HG03175 (cell line): ENCODE measurements at regions not wholly inside any gene's neighbourhood (a gene's known extent, or its start where the extent isn't known, plus 50 kb on each side); places are given as distances from the start of the nearest gene placed in this dataset.

Experiments
- ATAC-seq: cut with Tn5 transposase; IDR thresholded peaks from one replicate; pipeline ENCODE4 v1.9.1; 2021; ENCODE audit warnings: mild to moderate bottlenecking, moderate library complexity; ENCODE audit not compliant: unreplicated experiment

- ATAC-seq, result no peak
Observed at GRCh38 chr22:48945621-48946458, 881.8 kb downstream of the BRD1 start.

- ATAC-seq, result no peak
Observed at GRCh38 chr22:48944751-48945620, 882.7 kb downstream of the BRD1 start.

DNA sequence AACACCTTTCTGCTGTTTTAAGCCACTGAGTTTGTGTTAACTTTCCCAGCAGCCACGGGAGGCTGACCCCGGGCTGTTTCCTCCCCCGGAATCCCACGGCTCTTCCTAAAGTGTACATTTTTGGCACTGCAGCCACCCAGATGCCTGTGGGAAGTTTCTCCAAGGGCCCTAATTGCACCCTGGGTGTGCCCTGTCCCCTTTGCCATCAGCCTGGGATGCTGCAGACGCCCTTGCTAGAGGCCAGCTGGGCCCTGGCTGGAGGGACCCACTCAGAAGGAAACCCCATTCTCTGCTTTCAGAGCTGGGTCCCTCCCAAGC lies 883.3 kb downstream of the BRD1 start:
- no peak for ATAC-seq

- no peak for ATAC-seq
Observed at GRCh38 chr22:48943567-48944432, 883.9 kb downstream of the BRD1 start.

DNA sequence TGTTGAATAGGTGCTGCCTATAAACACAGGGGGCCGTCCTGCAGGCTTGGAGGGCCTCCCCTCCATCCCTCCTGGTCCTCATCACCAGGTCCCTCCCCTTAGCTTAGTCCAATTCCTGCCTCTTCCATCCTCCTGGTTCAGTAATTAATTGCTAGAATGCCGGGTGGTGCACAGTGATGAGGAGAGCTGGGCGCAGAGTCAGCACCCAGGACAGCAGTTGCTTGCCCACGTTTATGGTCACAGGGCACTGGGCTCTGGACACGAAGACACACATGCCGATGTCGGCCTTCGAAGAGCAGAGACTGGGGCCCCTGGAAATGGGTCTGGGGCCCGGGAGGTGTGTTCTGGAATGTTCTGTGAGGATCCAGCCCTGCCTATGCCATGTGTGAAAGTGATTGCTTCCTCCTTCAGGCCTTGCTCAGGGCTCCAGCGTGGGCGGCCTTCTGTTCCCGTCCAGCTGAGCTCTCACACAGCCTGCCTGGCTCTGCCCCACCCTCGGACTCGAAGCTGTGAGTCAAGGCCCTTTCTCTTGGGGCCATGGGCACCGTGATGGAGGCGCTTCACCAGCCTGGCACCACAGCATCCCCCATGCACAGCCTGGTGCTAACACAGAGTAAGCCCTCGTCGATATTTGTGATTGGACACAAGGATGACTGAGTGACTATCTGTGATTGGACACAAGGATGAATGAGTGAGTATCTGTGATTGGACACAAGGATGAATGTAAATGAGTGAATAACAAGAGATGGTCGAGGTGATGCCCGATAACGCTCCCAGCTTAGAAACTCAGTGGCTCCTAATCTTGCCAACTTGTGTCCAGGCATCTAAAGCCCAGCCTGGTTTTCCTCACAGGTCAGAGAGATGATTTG lies 884.7 kb downstream of the BRD1 start:
- ATAC-seq, result no peak

DNA sequence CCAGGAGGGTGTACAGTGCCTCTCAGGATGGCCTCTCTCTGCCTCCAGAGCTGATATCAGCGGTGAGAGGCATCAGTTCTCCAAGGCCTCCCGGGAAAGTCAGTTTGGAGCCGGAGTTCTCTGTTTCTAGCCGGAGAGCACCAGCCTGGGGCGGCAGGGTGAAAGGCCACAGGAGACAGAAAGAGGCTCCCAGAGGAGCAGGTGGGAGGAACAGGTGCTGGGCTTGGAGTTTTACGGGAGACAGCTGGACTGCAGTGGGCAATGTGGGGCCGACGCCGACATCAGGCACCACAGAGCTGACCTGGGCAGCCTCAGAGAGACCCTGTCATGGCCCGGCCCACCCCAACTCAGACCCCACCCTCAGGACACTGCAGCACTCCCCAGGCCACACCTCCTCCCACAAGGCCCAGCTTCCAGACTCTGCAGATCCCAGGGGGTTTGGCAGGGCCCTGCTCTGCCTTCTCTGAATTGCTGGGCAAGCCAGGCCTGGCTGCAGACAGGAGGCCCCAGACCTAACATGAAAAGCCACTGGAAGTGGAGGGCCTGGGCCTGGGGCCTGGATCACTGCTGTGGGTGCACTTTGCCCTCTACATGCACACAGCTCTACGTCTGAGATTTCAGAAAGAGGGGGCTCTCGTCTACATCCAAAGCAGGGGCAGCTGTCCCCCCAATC lies 885.6 kb downstream of the BRD1 start:
- no peak for ATAC-seq

- no peak for ATAC-seq
Observed at GRCh38 chr22:48941033-48941902, 886.4 kb downstream of the BRD1 start.

DNA sequence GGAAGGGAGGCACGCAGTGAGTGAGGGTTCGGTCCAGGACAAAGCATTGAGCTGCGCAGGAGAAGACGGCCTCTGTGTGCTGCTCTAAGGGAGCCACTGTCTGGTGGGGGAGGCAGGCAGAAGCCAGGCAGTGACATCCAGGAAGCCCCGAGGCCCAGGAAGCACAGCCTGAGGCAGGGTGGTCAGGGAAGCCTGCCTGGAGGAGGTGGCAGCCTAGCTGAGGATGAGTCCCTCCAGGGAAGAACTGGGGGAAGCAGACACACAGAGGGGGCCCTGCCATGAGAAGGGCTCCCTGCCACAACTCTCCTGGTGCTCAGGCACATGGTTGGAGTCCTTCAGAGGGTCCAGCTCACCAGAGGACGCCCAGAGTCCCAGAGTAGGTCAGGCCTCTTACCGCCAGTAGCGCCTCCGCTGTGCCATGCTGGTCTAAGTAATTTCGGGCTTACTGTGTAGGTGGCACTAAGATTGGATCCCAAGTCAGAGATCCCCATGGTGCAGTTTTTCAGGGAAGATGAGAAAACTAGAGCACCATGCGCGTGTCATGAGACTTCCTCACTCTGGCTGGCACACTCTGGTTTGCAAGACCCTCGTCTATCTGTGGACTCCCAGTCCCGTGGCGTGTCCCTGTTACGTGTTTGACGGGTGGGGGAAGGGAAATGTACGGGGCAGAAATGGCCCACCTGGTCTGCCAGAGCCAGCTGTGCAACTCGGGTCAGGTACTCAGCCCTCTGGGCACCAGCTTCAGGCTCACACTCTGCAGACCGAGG lies 887.2 kb downstream of the BRD1 start:
- ATAC-seq, result no peak

DNA sequence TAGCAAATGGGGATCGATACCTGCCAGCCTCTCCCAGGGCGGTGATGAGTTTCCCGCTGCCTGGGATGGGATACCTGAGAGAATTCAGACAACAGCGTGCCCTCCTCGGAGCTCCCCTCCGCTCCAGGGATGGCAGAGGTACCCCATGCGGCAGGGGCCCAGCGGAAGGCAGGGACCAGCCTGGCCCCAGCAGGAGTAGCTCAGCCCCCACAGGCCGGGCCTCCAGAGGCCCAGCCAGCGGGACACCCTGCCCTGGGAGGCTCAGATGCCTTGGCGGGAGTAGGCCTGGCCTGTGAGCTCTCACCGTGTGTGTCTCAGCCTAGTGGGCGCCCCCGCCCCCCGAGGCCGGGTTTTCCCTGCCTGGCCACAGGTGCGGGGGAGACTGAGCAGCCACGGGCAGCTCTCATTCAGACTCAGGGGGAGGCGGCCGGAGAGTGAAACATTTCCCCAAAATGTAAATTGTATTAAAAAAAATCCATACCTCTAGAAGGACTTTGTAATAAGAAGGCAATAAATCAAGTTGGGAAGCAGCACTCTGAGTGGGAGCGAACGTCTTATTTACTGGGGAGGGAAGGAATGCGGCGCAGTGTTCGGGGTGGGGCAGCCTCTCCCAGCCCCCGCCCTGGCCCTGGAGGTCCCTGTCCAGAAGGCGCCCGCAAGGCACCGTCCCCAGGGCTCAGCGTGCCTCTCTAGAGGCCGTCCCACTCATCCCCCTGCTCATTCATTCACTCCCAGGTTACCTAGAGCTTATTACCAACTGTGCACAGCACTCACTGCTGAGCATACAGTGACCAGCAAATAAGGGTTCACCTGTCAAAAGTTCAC lies 888.0 kb downstream of the BRD1 start:
- no peak for ATAC-seq

DNA sequence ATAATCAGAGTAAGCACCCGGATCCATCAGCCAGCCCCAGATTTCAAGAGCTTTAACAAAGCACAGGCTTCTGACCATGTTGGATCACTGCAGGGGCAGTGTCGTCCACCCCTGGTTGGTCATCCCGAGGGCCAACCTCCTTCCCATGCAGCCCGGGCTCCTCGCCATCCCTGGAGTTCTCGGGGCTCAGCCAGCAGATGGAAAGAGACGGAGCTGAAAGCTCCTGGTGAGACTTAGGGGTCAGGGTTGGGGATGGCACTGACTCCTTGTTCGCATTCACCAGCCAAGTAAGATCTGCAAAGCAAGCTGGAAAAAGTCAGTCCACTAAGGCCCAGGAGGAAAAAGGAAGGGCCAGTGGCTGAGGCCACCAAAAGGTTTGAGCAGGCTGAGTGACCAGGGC lies 888.9 kb downstream of the BRD1 start:
- no peak for ATAC-seq

DNA sequence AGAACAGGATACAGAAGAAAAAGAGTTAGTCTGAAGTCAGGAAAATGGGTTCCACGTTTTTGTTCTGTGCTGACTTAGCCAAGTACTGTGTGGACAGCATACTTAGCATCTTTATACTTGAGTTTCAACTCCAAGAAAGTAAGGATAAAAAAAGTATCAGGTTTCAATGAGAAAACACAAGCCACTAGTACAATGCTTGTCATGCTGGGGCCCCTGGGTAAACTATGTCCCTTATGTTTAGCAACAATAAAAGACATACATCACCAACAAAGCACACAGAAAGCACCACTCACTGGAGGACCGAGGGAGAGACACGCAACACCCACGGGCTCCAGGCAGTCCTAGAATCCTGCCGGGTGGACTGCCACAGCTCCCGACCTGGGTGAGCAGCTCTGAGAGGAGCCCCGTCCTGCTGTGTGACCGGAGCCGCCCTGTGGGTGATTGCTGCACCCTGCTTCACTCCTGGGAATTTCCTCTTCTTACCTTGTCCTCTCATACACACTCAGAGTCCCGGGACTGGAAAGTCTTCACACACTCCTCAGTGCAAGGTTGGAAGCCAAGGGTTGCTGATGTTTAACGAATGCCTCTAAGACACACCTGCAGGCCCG lies 890.5 kb downstream of the BRD1 start:
- ATAC-seq, result no peak

DNA sequence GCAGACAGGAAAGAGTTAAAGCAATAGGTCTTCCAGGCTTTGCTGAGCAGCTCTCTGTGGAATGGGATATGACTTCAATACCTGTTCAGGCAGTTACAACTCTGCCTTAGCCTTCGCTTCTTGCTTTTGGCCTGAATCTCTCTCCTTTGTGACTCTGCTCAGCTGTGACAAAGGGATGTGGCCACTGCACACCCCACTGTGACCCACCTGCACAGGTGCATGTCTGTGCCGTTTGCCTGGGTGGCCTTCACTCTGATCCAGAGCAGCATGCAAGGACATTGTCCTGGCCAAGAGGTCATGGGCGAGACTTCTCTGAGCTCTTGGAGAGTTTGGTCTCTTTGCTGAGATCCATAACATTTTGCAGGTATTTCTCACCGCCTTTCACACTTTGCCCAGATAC lies 891.3 kb downstream of the BRD1 start:
- no peak for ATAC-seq

- no peak for ATAC-seq
Observed at GRCh38 chr22:48934446-48934845, 893.2 kb downstream of the BRD1 start.

DNA sequence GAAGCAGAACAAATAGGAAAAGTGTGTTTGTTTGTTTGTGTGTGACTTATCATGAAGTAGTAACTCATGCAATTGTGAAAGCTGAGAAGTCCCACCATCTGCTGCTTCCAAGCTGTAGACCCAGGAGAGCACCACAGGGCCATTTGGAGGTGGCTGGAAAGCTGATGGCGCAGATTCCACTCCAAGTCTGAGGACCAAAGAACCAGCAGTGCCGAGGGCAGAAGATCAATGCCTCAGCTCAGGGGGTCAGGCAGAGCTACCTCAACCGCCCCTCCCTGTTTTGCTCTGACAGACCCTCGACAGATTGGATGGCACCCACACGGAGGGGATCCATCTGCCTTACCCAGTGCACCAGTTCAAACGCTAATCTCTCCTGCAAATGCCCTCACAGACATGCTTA lies 896.2 kb downstream of the BRD1 start:
- ATAC-seq, result no peak

DNA sequence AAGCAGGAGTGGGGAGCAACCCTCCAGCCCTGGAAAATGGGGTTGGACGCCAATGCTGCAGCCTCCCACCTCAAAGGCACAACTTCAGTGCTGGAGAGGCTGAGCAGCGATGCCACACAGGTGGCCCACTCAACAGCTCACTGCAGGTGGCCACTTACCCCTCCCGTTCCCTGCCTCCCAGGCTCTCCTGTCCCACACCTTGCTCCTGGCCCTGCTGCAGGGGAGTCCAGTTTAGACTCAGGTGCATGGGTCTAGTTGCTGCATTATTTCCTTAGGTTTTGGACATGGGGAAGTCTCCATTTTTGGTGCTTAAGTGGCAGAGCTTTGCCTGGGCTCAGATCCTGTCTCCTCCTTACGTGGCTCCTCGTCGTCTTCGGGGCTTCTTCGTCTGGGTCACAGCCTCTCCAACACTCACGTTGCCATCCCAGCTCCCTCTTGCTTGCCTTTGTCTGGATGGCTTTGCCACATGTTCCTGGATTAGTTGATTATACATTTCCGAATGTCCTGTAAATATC lies 898.3 kb downstream of the BRD1 start:
- ATAC-seq, result no peak

GRCh38 chr22:48927591-48927990 lies 900.1 kb downstream of the BRD1 start:
- no peak for ATAC-seq

- no peak for ATAC-seq
Observed at GRCh38 chr22:48926643-48927042, 901.0 kb downstream of the BRD1 start.
